HepG2 (cell line): ENCODE measurements at regions not wholly inside any gene's neighbourhood (a gene's known extent, or its start where the extent isn't known, plus 50 kb on each side); places are given as distances from the start of the nearest gene placed in this dataset.

Experiments used
- ARNT ChIP-seq: fragments of 450-650 bp; IDR thresholded peaks from 2 replicates; pipeline ENCODE4 v1.6.1; 2017
- CREM ChIP-seq, 2 experiments: sonication (generic) in 1 of 2; formaldehyde crosslinking in 1 of 2; IDR thresholded peaks; 2 replicates each; pipeline versions ENCODE4 v1.4.0 to v1.6.1; 2016 to 2020; ENCODE audit warnings: antibody characterized with exemption in 1 of 2, mild to moderate bottlenecking in 1 of 2, missing genetic modification reagents in 1 of 2
- ERF ChIP-seq: IDR thresholded peaks from 2 replicates; pipeline ENCODE4 v1.6.1; 2018; ENCODE audit warnings: missing biosample characterization, missing genetic modification reagents
- FOXA1 ChIP-seq, 2 experiments: fragments of 450-650 bp in 1 of 2; sonication (generic) in 1 of 2; formaldehyde crosslinking in 1 of 2; IDR thresholded peaks; 2 replicates each; pipeline versions ENCODE4 v1.4.0 to v1.6.1; 2016 to 2020; ENCODE audit warnings: missing genetic modification reagents in 1 of 2
- FOXK1 ChIP-seq: sonication (generic); formaldehyde crosslinking; IDR thresholded peaks from 2 replicates; pipeline ENCODE4 v1.4.0; 2020; ENCODE audit warnings: low read depth, missing genetic modification reagents, borderline replicate concordance
- HNF4A ChIP-seq: sonication (generic); formaldehyde crosslinking; IDR thresholded peaks from 2 replicates; pipeline ENCODE4 v1.4.0; 2020; ENCODE audit warnings: missing genetic modification reagents
- HOXA3 ChIP-seq: sonication (generic); formaldehyde crosslinking; IDR thresholded peaks from 2 replicates; pipeline ENCODE4 v1.5.0; 2020; ENCODE audit warnings: missing genetic modification reagents
- MYC ChIP-seq: sonication (generic); formaldehyde crosslinking; IDR thresholded peaks from 2 replicates; pipeline ENCODE4 v1.9.0; 2021; ENCODE audit warnings: missing genetic modification reagents, borderline replicate concordance
- RFXAP ChIP-seq: sonication (generic); formaldehyde crosslinking; IDR thresholded peaks from 2 replicates; pipeline ENCODE4 v1.4.0; 2020; ENCODE audit warnings: missing genetic modification reagents, borderline replicate concordance
- TEAD3 ChIP-seq: optimal IDR thresholded peaks from 2 replicates; pipeline ENCODE3; 2016; ENCODE audit warnings: borderline replicate concordance
- ZFP1 ChIP-seq: IDR thresholded peaks from 2 replicates; pipeline ENCODE4 v1.6.1; 2016
- ZNF224 ChIP-seq: sonication (generic); formaldehyde crosslinking; IDR thresholded peaks from 2 replicates; pipeline ENCODE4 v1.5.0; 2020; ENCODE audit warnings: mild to moderate bottlenecking, missing genetic modification reagents
- ZNF557 ChIP-seq: sonication (generic); formaldehyde crosslinking; IDR thresholded peaks from 2 replicates; pipeline ENCODE4 v1.4.0; 2020; ENCODE audit warnings: missing genetic modification reagents
- ZNF768 ChIP-seq: sonication (generic); formaldehyde crosslinking; IDR thresholded peaks from 2 replicates; pipeline ENCODE4 v1.4.0; 2020; ENCODE audit warnings: missing genetic modification reagents
- TF ChIP-seq, protein P1 (sequence below): IDR thresholded peaks from 2 replicates; pipeline ENCODE4 v1.6.1; 2016; ENCODE audit warnings: low read depth, borderline replicate concordance
- TF ChIP-seq, protein P2 (sequence below): sonication (generic); formaldehyde crosslinking; conservative IDR thresholded peaks from 2 replicates; pipeline ENCODE4 v1.8.0; 2022; ENCODE audit warnings: mild to moderate bottlenecking, moderate library complexity, missing genetic modification reagents
- TF ChIP-seq, protein P3 (sequence below): sonication (generic); formaldehyde crosslinking; IDR thresholded peaks from 2 replicates; pipeline ENCODE4 v1.4.0; 2020; ENCODE audit warnings: low read depth, missing genetic modification reagents
- TF ChIP-seq, protein P4 (sequence below): sonication (generic); formaldehyde crosslinking; IDR thresholded peaks from 2 replicates; pipeline ENCODE4 v1.5.1; 2020; ENCODE audit warnings: missing genetic modification reagents, mild to moderate bottlenecking, borderline replicate concordance
- TF ChIP-seq, protein P5 (sequence below): sonication (generic); formaldehyde crosslinking; IDR thresholded peaks from 2 replicates; pipeline ENCODE4 v1.4.0; 2020; ENCODE audit warnings: missing genetic modification reagents
- TF ChIP-seq, protein P6 (sequence below): IDR thresholded peaks from 2 replicates; pipeline ENCODE4 v1.6.1; 2016; ENCODE audit warnings: low read depth

DNA sequence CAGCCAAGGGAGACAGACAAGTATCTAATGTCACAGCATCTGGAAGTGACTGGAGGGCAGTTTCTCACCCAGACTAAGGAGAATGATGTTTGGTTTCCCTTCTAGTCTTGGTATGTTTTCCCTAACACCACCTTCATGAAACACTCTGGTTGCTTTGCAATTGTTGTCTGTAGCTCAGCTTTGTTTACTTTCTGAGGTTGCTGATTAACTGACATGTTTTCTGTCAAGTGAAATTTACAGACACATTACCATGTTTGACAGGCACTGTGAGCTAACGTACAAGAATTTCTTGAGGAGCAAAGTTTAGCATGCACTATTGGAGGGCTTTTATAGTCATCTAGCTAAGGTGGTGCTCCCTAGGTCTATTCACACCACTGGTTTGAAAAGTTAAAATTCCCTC lies 131.6 kb upstream of the NECTIN3 start (continued):
- TF ChIP-seq MYC (CRISPR knock-in tag) (no peak), FOXA1 (IDR thresholded peaks at IDR 0.05) (0 out of 2 replicates have a peak, but pooled peaks have one; percentile 26), FOXA1 (CRISPR knock-in tag; IDR thresholded peaks at IDR 0.05) (peak; percentile 83), FOXK1 (CRISPR knock-in tag) (peak; percentile 86; the same call in 1 of the 2 replicates), RFXAP (no peak), ZNF224 (CRISPR knock-in tag) (no peak), TEAD3 (CRISPR knock-in tag) (peak; percentile 79), ZNF768 (CRISPR knock-in tag) (no peak), ZNF557 (CRISPR knock-in tag) (0 out of 2 replicates have a peak, but pooled peaks have one; percentile 45), ZFP1 (CRISPR knock-in tag) (0 out of 2 replicates have a peak, but pooled peaks have one; percentile 21), HOXA3 (CRISPR knock-in tag) (peak; percentile 32; the same call in 1 of the 2 replicates), HNF4A (CRISPR knock-in tag) (peak; percentile 61), ARNT (no peak), CREM (IDR thresholded peaks at IDR 0.05) (peak; percentile 55; the same call in 1 of the 2 replicates), CREM (CRISPR knock-in tag; IDR thresholded peaks at IDR 0.05) (no peak), ERF (CRISPR knock-in tag) (peak; percentile 70; the same call in 1 of the 2 replicates)
- TF ChIP-seq, protein P1, sequence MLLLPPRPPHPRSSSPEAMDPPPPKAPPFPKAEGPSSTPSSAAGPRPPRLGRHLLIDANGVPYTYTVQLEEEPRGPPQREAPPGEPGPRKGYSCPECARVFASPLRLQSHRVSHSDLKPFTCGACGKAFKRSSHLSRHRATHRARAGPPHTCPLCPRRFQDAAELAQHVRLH (CRISPR knock-in tag), result no peak
- TF ChIP-seq, protein P2, sequence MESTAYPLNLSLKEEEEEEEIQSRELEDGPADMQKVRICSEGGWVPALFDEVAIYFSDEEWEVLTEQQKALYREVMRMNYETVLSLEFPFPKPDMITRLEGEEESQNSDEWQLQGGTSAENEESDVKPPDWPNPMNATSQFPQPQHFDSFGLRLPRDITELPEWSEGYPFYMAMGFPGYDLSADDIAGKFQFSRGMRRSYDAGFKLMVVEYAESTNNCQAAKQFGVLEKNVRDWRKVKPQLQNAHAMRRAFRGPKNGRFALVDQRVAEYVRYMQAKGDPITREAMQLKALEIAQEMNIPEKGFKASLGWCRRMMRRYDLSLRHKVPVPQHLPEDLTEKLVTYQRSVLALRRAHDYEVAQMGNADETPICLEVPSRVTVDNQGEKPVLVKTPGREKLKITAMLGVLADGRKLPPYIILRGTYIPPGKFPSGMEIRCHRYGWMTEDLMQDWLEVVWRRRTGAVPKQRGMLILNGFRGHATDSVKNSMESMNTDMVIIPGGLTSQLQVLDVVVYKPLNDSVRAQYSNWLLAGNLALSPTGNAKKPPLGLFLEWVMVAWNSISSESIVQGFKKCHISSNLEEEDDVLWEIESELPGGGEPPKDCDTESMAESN (CRISPR knock-in tag), result no peak
- TF ChIP-seq, protein P3, sequence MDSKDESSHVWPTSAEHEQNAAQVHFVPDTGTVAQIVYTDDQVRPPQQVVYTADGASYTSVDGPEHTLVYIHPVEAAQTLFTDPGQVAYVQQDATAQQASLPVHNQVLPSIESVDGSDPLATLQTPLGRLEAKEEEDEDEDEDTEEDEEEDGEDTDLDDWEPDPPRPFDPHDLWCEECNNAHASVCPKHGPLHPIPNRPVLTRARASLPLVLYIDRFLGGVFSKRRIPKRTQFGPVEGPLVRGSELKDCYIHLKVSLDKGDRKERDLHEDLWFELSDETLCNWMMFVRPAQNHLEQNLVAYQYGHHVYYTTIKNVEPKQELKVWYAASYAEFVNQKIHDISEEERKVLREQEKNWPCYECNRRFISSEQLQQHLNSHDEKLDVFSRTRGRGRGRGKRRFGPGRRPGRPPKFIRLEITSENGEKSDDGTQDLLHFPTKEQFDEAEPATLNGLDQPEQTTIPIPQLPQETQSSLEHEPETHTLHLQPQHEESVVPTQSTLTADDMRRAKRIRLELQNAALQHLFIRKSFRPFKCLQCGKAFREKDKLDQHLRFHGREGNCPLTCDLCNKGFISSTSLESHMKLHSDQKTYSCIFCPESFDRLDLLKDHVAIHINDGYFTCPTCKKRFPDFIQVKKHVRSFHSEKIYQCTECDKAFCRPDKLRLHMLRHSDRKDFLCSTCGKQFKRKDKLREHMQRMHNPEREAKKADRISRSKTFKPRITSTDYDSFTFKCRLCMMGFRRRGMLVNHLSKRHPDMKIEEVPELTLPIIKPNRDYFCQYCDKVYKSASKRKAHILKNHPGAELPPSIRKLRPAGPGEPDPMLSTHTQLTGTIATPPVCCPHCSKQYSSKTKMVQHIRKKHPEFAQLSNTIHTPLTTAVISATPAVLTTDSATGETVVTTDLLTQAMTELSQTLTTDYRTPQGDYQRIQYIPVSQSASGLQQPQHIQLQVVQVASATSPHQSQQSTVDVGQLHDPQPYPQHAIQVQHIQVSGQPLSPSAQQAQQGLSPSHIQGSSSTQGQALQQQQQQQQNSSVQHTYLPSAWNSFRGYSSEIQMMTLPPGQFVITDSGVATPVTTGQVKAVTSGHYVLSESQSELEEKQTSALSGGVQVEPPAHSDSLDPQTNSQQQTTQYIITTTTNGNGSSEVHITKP, result no peak
- TF ChIP-seq, protein P4, sequence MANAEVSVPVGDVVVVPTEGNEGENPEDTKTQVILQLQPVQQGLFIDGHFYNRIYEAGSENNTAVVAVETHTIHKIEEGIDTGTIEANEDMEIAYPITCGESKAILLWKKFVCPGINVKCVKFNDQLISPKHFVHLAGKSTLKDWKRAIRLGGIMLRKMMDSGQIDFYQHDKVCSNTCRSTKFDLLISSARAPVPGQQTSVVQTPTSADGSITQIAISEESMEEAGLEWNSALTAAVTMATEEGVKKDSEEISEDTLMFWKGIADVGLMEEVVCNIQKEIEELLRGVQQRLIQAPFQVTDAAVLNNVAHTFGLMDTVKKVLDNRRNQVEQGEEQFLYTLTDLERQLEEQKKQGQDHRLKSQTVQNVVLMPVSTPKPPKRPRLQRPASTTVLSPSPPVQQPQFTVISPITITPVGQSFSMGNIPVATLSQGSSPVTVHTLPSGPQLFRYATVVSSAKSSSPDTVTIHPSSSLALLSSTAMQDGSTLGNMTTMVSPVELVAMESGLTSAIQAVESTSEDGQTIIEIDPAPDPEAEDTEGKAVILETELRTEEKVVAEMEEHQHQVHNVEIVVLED (CRISPR knock-in tag), result no peak
- TF ChIP-seq, protein P5, sequence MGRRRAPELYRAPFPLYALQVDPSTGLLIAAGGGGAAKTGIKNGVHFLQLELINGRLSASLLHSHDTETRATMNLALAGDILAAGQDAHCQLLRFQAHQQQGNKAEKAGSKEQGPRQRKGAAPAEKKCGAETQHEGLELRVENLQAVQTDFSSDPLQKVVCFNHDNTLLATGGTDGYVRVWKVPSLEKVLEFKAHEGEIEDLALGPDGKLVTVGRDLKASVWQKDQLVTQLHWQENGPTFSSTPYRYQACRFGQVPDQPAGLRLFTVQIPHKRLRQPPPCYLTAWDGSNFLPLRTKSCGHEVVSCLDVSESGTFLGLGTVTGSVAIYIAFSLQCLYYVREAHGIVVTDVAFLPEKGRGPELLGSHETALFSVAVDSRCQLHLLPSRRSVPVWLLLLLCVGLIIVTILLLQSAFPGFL, result no peak
- TF ChIP-seq, protein P6, sequence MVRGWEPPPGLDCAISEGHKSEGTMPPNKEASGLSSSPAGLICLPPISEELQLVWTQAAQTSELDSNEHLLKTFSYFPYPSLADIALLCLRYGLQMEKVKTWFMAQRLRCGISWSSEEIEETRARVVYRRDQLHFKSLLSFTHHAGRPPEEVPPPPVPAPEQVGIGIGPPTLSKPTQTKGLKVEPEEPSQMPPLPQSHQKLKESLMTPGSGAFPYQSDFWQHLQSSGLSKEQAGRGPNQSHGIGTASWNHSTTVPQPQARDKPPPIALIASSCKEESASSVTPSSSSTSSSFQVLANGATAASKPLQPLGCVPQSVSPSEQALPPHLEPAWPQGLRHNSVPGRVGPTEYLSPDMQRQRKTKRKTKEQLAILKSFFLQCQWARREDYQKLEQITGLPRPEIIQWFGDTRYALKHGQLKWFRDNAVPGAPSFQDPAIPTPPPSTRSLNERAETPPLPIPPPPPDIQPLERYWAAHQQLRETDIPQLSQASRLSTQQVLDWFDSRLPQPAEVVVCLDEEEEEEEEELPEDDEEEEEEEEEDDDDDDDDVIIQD, result peak; percentile 81; the same call in 1 of the 2 replicates
